ENCODE measurements at regions not wholly inside any gene's neighbourhood (a gene's known extent, or its start where the extent isn't known, plus 50 kb on each side); places are given as distances from the start of the nearest gene placed in this dataset.
A peak's percentile ranks its signal among the peaks of the same experiment; 100 is the strongest.

DNA sequence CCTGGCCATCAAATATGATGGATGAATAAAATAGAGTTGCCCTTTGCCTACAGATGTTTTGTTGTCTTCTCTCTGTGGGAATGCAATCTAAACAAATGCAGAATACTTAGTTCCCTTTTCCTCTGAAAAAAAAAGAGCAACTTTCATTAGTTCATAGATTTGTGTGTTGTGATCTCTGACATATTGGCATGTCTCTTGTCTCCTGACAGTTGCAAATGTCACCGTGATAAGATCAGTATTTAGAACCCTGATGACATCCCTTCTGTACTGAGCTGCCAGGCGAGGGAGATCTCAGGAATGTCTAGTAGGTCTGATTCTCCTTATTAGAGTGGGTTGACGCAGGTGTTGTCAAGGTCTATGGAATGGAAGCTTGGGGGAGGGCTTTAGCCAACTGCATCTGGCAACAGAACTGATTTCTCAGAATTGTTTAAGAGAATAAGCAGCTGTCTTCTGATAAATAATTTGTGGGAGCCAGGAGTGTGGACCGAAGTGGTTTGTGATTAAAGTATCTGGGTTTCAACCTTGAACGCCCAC is 130.4 kb downstream of the GALR1 start:
- Mint-ChIP-seq H3K36me3 (ENCODE audit: insufficient read depth, unreplicated experiment) (no peaks in the 10 kb centered on the region), H3K4me3 (ENCODE audit: unreplicated experiment) (no peak overlapping the region), H3K27ac (ENCODE audit: low read depth, unreplicated experiment) (no peak overlapping the region), H3K4me1 (ENCODE audit: insufficient read depth, unreplicated experiment) (no peaks in the 10 kb centered on the region), H3K27me3 (ENCODE audit: insufficient read depth, unreplicated experiment) (peaks cover 40% of the 10 kb centered on the region), H3K9me3 (ENCODE audit: unreplicated experiment) (no peaks in the 10 kb centered on the region)
- ChIA-PET POLR2A (interaction anchor here (0.5 kb wide), 1 partner anchor 327 kb away, joined by 3 read pairs; no protein-coding TSS in a partner anchor), CTCF (interaction anchor here (0.7 to 1.0 kb wide), 2 partner anchors 28 to 239 kb away, joined by 4 read pairs; no protein-coding TSS in a partner anchor)
- no TSS peak for BruUV-seq (replicated peaks)
- no peak for DNase-seq (ENCODE audit: unreplicated experiment)
- TF ChIP-seq, protein P1, sequence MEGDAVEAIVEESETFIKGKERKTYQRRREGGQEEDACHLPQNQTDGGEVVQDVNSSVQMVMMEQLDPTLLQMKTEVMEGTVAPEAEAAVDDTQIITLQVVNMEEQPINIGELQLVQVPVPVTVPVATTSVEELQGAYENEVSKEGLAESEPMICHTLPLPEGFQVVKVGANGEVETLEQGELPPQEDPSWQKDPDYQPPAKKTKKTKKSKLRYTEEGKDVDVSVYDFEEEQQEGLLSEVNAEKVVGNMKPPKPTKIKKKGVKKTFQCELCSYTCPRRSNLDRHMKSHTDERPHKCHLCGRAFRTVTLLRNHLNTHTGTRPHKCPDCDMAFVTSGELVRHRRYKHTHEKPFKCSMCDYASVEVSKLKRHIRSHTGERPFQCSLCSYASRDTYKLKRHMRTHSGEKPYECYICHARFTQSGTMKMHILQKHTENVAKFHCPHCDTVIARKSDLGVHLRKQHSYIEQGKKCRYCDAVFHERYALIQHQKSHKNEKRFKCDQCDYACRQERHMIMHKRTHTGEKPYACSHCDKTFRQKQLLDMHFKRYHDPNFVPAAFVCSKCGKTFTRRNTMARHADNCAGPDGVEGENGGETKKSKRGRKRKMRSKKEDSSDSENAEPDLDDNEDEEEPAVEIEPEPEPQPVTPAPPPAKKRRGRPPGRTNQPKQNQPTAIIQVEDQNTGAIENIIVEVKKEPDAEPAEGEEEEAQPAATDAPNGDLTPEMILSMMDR (IDR thresholded peaks at IDR 0.05; ENCODE audit: unreplicated experiment) = no peak
- intact Hi-C loops (cut with micrococcal nuclease) = no loop called here

DNA sequence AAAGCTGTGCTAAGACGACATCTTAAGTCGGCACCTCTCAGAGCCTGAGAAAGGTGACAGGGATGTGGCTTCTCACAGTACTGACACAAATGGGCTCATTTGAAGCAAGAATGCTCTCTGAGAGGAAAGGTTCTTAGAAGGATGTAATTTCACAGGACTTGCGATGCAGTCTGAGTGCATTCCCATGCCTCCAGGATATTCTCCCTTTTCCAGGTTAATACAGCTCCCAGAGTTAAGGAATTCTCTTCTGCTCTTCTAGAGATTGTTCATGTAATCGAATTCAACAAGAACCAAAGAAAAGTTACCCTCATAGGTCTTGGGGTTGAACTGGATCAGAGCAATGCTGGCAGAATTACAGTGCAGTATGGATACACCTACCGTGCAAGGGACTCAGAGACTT is 131.0 kb downstream of the GALR1 start:
- no TSS peak for BruUV-seq (replicated peaks)
- ChIA-PET POLR2A (interaction anchor here (0.5 kb wide), 1 partner anchor 326 kb away, joined by 3 read pairs; no protein-coding TSS in a partner anchor), CTCF (interaction anchor here (0.5 to 0.7 kb wide), 2 partner anchors 90 to 240 kb away, joined by 3 to 4 read pairs; no protein-coding TSS in a partner anchor)
- Mint-ChIP-seq H3K27me3 (ENCODE audit: insufficient read depth, unreplicated experiment) (peaks cover 40% of the 10 kb centered on the region), H3K4me1 (ENCODE audit: insufficient read depth, unreplicated experiment) (no peaks in the 10 kb centered on the region), H3K27ac (ENCODE audit: low read depth, unreplicated experiment) (no peak overlapping the region), H3K36me3 (ENCODE audit: insufficient read depth, unreplicated experiment) (no peaks in the 10 kb centered on the region), H3K9me3 (ENCODE audit: unreplicated experiment) (no peaks in the 10 kb centered on the region), H3K4me3 (ENCODE audit: unreplicated experiment) (no peak overlapping the region)
- no peak for DNase-seq (ENCODE audit: unreplicated experiment)
- intact Hi-C loops (cut with micrococcal nuclease) = no loop called here
- TF ChIP-seq, protein P1 (IDR thresholded peaks at IDR 0.05; ENCODE audit: unreplicated experiment) = no peak

DNA sequence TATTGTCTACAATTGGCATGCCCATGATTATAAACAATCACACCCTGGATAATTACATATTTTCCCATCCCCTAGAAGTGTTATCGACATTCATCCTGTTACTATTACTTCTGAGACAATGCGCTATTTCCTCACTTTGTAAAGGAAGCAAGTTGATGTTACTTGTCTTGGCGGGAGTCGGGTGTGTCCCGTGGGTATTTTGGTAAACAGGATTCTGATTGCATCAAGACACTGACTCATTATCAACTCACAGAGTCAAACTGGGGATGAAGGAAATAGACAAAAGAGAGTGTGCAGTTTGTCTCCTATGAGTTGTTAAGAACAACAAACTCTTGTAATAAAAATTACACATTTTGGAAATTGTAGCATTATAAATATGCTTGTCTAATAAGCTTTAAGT is 142.7 kb downstream of the GALR1 start:
- TF ChIP-seq, protein P1 (IDR thresholded peaks at IDR 0.05; ENCODE audit: unreplicated experiment) = no peak
- Mint-ChIP-seq H3K4me3 (ENCODE audit: unreplicated experiment) (no peak overlapping the region), H3K27ac (ENCODE audit: low read depth, unreplicated experiment) (no peak overlapping the region), H3K4me1 (ENCODE audit: insufficient read depth, unreplicated experiment) (peaks cover 7% of the 10 kb centered on the region), H3K9me3 (ENCODE audit: unreplicated experiment) (no peaks in the 10 kb centered on the region), H3K36me3 (ENCODE audit: insufficient read depth, unreplicated experiment) (no peaks in the 10 kb centered on the region), H3K27me3 (ENCODE audit: insufficient read depth, unreplicated experiment) (no peaks in the 10 kb centered on the region)
- DNase-seq (ENCODE audit: unreplicated experiment) = peak; percentile 62
- intact Hi-C loops (cut with micrococcal nuclease) = no loop called here
- POLR2A ChIA-PET = interaction anchor here (0.6 kb wide), 2 partner anchors 9 to 49 kb away, joined by 3 to 4 read pairs; no protein-coding TSS in a partner anchor
- BruUV-seq (replicated peaks) = no TSS peak
- CTCF ChIA-PET = no interaction called here

DNA sequence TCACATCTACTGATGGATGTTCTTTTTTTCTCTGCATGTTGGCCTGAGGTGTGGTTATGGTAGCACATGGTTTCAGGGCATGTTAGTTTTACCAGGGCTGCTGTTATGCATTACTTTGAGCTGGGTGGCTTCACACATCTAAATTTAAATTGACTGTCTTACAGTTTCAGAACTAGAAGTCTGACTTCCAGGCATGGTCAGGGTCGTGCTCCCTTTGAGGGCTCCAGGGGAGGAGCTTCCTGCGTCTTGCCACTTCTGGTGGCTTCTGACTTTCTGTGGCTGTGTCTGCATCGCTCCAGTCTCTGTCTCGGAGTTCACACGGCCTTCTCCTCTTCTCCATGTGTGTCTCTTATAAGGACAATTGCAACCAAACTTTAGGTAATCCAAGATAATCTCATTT is 143.9 kb downstream of the GALR1 start:
- TF ChIP-seq, protein P1 (IDR thresholded peaks at IDR 0.05; ENCODE audit: unreplicated experiment) = no peak
- H3K27ac Mint-ChIP-seq (ENCODE audit: low read depth, unreplicated experiment) = no peak overlapping the region
- no peaks in the 10 kb centered on the region for H3K36me3 Mint-ChIP-seq (ENCODE audit: insufficient read depth, unreplicated experiment)
- CTCF ChIA-PET = interaction anchor here (0.6 kb wide), 1 partner anchor 145 kb away, joined by 3 read pairs; no protein-coding TSS in a partner anchor
- intact Hi-C loops (cut with micrococcal nuclease) = no loop called here
- H3K4me1 Mint-ChIP-seq (ENCODE audit: insufficient read depth, unreplicated experiment) = peaks cover 7% of the 10 kb centered on the region
- H3K27me3 Mint-ChIP-seq (ENCODE audit: insufficient read depth, unreplicated experiment) = no peaks in the 10 kb centered on the region
- no TSS peak for BruUV-seq (replicated peaks)
- no peak overlapping the region for H3K4me3 Mint-ChIP-seq (ENCODE audit: unreplicated experiment)
- H3K9me3 Mint-ChIP-seq (ENCODE audit: unreplicated experiment) = no peaks in the 10 kb centered on the region
- POLR2A ChIA-PET = no interaction called here
- DNase-seq (ENCODE audit: unreplicated experiment) = no peak

Data from MCF 10A (cell line).